ENCODE measurements at regions not wholly inside any gene's neighbourhood (a gene's known extent, or its start where the extent isn't known, plus 50 kb on each side); places are given as distances from the start of the nearest gene placed in this dataset.

GRCh38 chr11:19374151-19374569 lies 133.4 kb upstream of the E2F8 start:
- H3K27me3 Mint-ChIP-seq: peaks cover 12% of the 10 kb centered on the region
- H3K27ac Mint-ChIP-seq: no peak overlapping the region
- H3K4me3 Mint-ChIP-seq: no peak overlapping the region
- H3K36me3 Mint-ChIP-seq (ENCODE audit: low read depth): no peaks in the 10 kb centered on the region
- intact Hi-C loops (cut with micrococcal nuclease): no loop called here
- H3K9me3 Mint-ChIP-seq: no peaks in the 10 kb centered on the region
- no peaks in the 10 kb centered on the region for H3K4me1 Mint-ChIP-seq (ENCODE audit: low read depth)

- H3K9me3 Mint-ChIP-seq: no peaks in the 10 kb centered on the region
- intact Hi-C loops (cut with micrococcal nuclease): no loop called here
- no peaks in the 10 kb centered on the region for H3K4me1 Mint-ChIP-seq (ENCODE audit: low read depth)
- H3K27ac Mint-ChIP-seq: no peak overlapping the region
- H3K27me3 Mint-ChIP-seq: peaks cover 13% of the 10 kb centered on the region
- H3K36me3 Mint-ChIP-seq (ENCODE audit: low read depth): no peaks in the 10 kb centered on the region
- no peak overlapping the region for H3K4me3 Mint-ChIP-seq
These were observed 131.6 kb upstream of the E2F8 start for GRCh38 chr11:19372381-19372780.

DNA sequence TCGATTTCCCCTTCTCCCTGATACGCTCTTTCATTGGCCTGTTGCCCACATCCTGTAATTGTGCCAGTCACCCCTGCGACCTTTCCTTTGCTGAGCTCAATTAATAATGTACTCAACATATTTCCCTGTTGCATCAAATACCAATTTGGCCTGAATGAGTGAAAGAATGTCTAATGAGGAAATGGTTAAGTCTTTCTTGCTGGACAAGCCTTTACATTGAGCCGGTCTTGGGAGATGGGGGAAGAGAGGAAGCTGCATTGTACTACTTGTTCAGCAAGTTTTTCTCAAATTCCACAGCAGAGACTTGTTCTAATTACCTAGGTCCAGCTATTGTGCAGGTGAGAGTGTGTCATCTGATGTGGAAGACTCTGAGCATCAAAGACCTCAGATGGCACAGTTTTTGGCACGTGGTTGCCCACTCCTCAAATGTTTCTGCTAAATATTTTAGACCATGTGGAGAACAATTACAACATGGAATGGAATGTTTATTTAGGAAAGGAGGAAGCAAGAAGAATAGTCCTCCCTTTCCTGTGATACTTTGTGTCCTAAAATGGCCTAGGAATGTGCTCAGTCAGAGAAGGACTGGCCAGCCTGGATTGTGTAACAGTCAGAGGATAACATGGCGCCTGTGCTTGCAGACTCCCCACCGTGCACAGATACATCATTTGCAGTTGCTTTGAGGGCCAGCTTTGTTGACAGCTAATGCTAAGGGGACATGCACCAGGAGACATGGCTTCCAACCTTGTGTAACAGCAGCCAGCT lies 129.5 kb upstream of the E2F8 start:
- Mint-ChIP-seq H3K36me3 (ENCODE audit: low read depth) (no peaks in the 10 kb centered on the region), H3K27me3 (peaks cover 12% of the 10 kb centered on the region), H3K4me3 (no peak overlapping the region), H3K9me3 (no peaks in the 10 kb centered on the region), H3K27ac (no peak overlapping the region), H3K4me1 (ENCODE audit: low read depth) (no peaks in the 10 kb centered on the region)
- intact Hi-C loops (cut with micrococcal nuclease): no loop called here

DNA sequence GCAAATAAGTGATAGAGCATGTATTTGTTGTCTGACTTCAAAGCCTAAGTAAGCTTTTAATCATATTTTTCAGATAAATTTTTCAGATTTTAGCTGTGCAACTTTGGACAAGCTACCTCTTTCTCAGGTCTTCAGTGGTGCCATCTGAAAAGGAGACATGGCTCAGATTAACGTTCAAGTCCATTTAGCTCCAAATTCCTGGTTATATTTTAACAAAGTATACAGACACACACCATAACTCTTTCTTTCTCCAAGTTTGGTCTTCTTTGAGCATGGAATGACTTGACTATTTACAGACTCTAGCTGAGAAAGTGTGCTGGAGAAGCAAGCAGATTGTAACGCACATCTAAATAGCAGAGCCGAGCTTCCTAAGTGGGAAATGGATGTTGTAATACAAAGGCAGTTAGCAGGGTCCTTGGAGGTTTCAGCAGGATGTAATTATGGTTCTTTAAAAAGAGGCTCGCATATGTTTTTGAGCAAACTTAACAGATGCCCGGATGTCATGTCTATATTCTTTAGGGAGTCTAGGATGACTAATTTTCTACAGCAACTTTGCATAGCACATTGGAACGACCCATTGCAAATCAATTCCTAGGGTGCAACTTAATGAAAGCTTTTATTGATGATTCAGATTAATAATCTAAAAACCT lies 128.1 kb upstream of the E2F8 start:
- Mint-ChIP-seq H3K27me3 (peaks cover 11% of the 10 kb centered on the region), H3K27ac (no peak overlapping the region), H3K36me3 (ENCODE audit: low read depth) (no peaks in the 10 kb centered on the region), H3K4me1 (ENCODE audit: low read depth) (no peaks in the 10 kb centered on the region), H3K9me3 (no peaks in the 10 kb centered on the region), H3K4me3 (no peak overlapping the region)
- intact Hi-C loops (cut with micrococcal nuclease): no loop called here

DNA sequence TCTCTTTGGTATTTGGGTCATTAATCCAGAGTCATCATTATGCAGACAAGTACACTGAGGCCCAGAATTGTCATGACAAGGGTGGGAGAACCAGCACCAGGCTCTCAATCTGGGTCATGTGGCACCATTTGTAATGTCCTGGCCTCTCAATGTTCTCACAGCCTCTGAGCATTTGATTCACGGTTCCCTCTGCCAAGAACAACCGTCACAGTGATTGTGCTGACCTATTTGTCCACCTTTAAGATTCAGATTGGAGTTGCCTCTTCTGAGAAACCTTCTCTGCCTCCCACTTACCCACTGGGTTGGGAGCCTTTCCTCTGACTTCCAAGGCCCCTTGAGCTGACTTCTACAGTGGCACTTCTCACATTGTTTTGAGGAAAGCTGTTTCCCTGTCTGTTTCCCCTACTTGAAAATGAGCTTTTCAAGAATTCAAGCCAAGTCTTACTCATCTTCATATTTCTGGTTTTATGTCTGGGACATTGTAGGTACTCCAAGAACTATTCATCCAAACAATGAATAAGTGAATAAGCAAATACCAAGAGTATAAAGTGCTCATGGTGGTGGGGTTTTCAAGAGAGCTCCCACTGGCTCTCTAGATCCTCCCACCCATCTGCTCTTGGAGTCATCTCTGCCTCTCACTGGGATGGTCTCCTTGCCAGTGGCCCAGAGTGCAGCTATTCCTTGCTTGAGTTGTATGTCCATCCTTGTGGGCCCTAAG lies 126.4 kb upstream of the E2F8 start:
- Mint-ChIP-seq H3K36me3 (ENCODE audit: low read depth) (no peaks in the 10 kb centered on the region), H3K9me3 (no peaks in the 10 kb centered on the region), H3K4me1 (ENCODE audit: low read depth) (no peaks in the 10 kb centered on the region), H3K4me3 (no peak overlapping the region), H3K27ac (no peak overlapping the region), H3K27me3 (peaks cover 9% of the 10 kb centered on the region)
- intact Hi-C loops (cut with micrococcal nuclease): no loop called here

GRCh38 chr11:19365743-19366410 lies 125.1 kb upstream of the E2F8 start:
- Mint-ChIP-seq H3K36me3 (ENCODE audit: low read depth) (no peaks in the 10 kb centered on the region), H3K27ac (no peak overlapping the region), H3K27me3 (peaks cover 11% of the 10 kb centered on the region), H3K4me3 (no peak overlapping the region), H3K4me1 (ENCODE audit: low read depth) (no peaks in the 10 kb centered on the region), H3K9me3 (no peaks in the 10 kb centered on the region)
- intact Hi-C loops (cut with micrococcal nuclease): no loop called here

DNA sequence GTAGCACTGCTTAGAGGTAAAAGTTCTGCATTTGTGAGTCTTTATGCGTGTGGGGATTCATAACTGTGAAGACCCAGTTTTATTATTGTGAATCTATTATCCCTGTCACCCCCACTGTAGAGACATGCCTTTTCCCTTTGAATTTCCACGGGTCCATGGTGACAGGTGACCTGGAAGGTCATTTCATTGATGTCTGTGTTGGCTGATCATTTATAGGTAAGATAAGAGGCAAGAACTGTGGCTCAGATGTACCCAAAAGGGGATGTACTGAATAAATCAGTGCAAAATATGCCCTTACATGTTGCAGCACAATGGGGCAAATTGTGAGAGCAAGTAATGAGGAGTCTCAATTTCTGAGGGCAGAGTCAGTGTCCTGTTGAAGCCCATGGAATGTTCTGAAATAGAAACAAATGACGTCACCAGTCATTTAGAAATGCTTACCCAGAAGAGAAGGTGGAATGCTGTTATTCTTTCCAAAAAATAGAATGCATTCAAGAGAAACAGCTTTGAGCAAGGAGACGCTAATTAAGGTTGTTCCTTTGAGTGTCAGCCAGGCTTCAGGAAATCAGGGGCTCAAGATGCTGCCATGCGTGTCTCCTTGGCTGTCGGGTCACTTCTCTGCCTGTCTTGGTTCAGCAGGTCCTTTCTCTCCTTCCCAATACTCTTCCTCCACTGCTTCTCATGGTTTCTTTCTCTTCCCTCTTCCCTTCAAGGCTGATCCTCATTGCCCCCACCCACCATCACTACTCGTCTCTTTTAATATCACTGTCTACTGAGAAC lies 118.7 kb upstream of the E2F8 start:
- Mint-ChIP-seq H3K27me3 (peaks cover 13% of the 10 kb centered on the region), H3K4me3 (no peak overlapping the region), H3K9me3 (no peaks in the 10 kb centered on the region), H3K36me3 (ENCODE audit: low read depth) (no peaks in the 10 kb centered on the region), H3K4me1 (ENCODE audit: low read depth) (no peaks in the 10 kb centered on the region), H3K27ac (no peak overlapping the region)
- intact Hi-C loops (cut with micrococcal nuclease): no loop called here

DNA sequence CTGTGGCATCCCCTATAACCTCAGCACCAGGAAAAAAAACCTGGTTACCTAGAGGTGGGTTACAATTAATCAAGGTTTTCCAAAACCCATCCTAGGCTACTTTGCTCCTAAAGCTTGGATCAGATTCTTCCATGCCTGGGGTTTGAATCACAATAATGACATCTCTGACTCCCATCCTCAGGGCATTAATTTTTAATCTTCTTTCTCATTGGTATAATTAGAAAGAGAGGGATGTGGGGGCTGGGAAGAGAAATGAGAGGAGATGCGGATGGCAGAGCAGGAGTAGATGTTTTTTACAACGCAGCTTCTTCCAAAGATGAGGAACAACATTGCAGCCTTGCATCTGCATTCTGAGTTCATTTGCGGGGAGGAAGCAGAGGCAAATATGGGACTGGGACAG lies 117.2 kb upstream of the E2F8 start:
- no peaks in the 10 kb centered on the region for H3K36me3 Mint-ChIP-seq (ENCODE audit: low read depth)
- H3K4me3 Mint-ChIP-seq: no peak overlapping the region

DNA sequence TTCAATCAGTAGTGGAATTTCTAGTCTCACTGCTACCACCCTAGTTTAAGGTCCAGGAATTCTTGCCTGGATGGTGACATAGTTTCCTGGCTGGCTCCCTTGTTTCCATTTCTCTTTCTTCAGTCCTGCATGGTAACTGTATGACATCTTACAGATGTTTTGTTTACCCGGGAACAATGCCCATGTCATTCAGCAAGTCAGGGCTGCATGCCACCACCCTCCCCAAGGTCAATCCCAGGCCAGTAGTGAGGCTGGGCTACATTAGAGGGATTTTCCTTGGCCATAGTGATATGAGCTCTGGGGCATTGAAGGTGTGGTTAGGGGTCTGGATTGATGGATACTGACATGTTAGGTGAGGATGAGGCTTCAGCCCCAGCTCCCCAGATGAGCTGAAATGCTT lies 114.9 kb upstream of the E2F8 start:
- H3K27me3 Mint-ChIP-seq: peaks cover 18% of the 10 kb centered on the region
- no peaks in the 10 kb centered on the region for H3K4me1 Mint-ChIP-seq (ENCODE audit: low read depth)
- H3K9me3 Mint-ChIP-seq: no peaks in the 10 kb centered on the region
- no peaks in the 10 kb centered on the region for H3K36me3 Mint-ChIP-seq (ENCODE audit: low read depth)
- intact Hi-C loops (cut with micrococcal nuclease): no loop called here
- no peak overlapping the region for H3K4me3 Mint-ChIP-seq
- no peak overlapping the region for H3K27ac Mint-ChIP-seq

More for the DNA sequence above, 117.2 kb upstream of the E2F8 start:
- H3K27me3 Mint-ChIP-seq: peaks cover 12% of the 10 kb centered on the region
- H3K4me1 Mint-ChIP-seq (ENCODE audit: low read depth): no peaks in the 10 kb centered on the region
- no peak overlapping the region for H3K27ac Mint-ChIP-seq
- intact Hi-C loops (cut with micrococcal nuclease): no loop called here
- H3K9me3 Mint-ChIP-seq: no peaks in the 10 kb centered on the region

GRCh38 chr11:19353287-19353850 lies 112.6 kb upstream of the E2F8 start:
- no peaks in the 10 kb centered on the region for H3K36me3 Mint-ChIP-seq (ENCODE audit: low read depth)
- H3K4me3 Mint-ChIP-seq: no peak overlapping the region
- H3K9me3 Mint-ChIP-seq: no peaks in the 10 kb centered on the region
- H3K4me1 Mint-ChIP-seq (ENCODE audit: low read depth): no peaks in the 10 kb centered on the region
- intact Hi-C loops (cut with micrococcal nuclease): no loop called here
- peaks cover 34% of the 10 kb centered on the region for H3K27me3 Mint-ChIP-seq
- no peak overlapping the region for H3K27ac Mint-ChIP-seq

GRCh38 chr11:19352771-19353160 lies 112.0 kb upstream of the E2F8 start:
- no peak overlapping the region for H3K4me3 Mint-ChIP-seq
- H3K9me3 Mint-ChIP-seq: no peaks in the 10 kb centered on the region
- no peak overlapping the region for H3K27ac Mint-ChIP-seq
- H3K4me1 Mint-ChIP-seq (ENCODE audit: low read depth): no peaks in the 10 kb centered on the region
- peaks cover 36% of the 10 kb centered on the region for H3K27me3 Mint-ChIP-seq
- no peaks in the 10 kb centered on the region for H3K36me3 Mint-ChIP-seq (ENCODE audit: low read depth)
- intact Hi-C loops (cut with micrococcal nuclease): no loop called here

- no peaks in the 10 kb centered on the region for H3K4me1 Mint-ChIP-seq (ENCODE audit: low read depth)
- H3K9me3 Mint-ChIP-seq: no peaks in the 10 kb centered on the region
- H3K27ac Mint-ChIP-seq: no peak overlapping the region
- no peak overlapping the region for H3K4me3 Mint-ChIP-seq
- no peaks in the 10 kb centered on the region for H3K36me3 Mint-ChIP-seq (ENCODE audit: low read depth)
- H3K27me3 Mint-ChIP-seq: peaks cover 41% of the 10 kb centered on the region
- intact Hi-C loops (cut with micrococcal nuclease): no loop called here
These were observed 111.5 kb upstream of the E2F8 start for GRCh38 chr11:19352072-19352770.

GRCh38 chr11:19351426-19351825 lies 110.7 kb upstream of the E2F8 start:
- Mint-ChIP-seq H3K4me3 (no peak overlapping the region), H3K4me1 (ENCODE audit: low read depth) (no peaks in the 10 kb centered on the region), H3K27ac (no peak overlapping the region), H3K9me3 (no peaks in the 10 kb centered on the region), H3K27me3 (peaks cover 49% of the 10 kb centered on the region), H3K36me3 (ENCODE audit: low read depth) (no peaks in the 10 kb centered on the region)
- intact Hi-C loops (cut with micrococcal nuclease): no loop called here

Measured in dendritic cell treated with granulocyte-macrophage colony-stimulating factor and Interleukin-4, amounts not matched to agents 40 ng/mL and 50 ng/mL, for 4 days (primary cell).